HG03469 (cell line): ENCODE measurements at regions not wholly inside any gene's neighbourhood (a gene's known extent, or its start where the extent isn't known, plus 50 kb on each side); places are given as distances from the start of the nearest gene placed in this dataset.

Experiments used
- ATAC-seq: cut with Tn5 transposase; IDR thresholded peaks from one replicate; pipeline ENCODE4 v1.9.1; 2021; ENCODE audit warnings: mild to moderate bottlenecking, moderate library complexity, moderate number of reproducible peaks; ENCODE audit not compliant: unreplicated experiment

- no peak for ATAC-seq
Measured at GRCh38 chr2:43171789-43172188, 54.6 kb downstream of the ZFP36L2 start.

DNA sequence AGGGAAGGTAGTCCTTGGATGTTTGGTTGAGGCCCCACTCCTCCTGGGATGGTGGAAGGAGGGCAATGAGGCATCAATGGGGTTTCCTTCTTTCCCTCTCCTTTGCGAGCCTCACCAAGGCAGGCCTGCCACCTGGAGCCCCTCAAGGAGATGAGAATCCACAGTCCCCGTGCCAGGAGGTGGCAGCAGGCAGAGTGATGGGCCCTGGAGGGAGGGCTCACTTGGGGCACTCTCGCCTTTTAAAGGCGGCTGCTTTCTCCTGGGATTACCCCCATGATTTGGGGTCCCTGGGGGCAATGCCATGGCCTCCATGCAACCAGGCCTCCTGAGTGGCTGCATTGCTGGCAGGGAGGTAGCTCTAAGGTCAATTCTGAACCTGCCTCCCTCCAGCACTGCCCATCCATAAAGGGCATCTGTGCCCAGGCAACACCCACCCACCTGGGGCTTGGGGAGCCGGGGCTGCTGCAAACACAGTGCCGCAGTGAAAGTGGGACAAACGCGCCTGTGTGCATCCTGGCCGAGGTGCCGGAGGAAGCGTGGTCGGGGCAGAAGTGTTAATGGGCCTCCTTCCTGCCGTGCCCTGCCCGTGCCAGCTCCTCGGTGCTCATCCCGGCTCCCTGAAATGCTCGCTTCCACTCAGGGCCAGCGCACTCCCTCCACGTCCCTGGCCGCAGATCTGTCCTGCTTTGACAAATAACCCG, 55.9 kb downstream of the ZFP36L2 start:
- ATAC-seq: no peak

DNA sequence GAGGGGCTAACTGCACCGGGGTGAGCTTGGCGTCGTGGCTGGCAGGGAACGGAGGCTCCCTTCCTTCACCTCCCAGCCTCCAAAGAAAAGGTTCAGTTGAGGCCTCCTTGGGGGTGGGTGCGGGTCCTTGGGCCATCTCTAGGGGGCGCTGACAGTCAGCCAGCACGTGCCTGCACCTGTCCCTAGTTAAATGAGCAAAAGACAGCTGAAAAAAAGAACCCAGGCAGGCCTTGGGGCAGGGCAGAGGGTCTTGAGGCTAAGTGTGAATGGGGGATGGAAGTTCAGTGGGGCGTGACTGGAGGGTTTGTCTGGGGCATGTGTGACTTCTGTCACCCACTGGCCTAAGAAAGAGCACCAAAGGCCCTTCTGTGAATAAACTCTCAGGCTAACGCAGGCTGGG, 56.4 kb downstream of the ZFP36L2 start:
- no peak for ATAC-seq

DNA sequence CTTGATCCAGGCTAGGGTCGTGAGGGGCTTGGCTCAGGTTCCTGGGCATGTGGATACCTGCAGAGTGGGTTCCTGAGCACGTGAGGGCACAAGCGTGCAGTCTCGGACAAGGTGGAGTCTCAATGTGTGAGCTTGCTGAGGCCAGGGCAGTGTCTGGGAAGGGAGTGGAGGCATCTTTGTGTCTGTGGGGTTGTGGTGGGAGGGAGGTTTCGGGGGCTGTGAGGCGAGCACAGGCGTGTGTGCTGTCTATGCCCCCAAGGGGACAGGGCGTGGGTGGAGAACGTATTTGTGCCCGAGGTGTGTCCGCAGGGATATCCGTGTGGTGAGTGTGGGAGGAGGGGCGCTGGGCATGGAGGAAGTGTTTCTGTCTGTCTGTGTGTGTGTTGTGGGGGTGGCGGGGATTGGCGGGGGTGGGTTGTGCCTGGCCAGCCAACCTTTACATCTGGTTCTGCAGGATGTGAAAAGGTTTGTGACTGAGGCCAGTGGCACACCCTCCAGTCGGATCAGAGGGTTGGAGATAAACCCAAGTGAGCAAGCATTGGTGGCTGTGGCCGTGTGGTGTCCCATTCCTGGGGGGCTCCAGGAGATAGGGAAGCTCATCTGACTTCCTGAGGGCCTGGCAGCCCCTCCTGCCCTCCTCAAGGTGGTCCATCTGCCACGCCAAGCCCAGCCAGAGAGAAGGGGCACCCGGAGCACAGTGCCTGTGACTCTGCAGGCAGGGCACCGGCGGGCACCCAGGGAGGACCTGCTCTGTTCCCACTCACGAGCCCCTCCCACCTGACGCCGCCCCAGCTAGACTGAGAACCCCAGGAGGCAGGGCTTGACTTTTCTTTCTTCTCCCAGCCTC, 57.1 kb downstream of the ZFP36L2 start:
- no peak for ATAC-seq

DNA sequence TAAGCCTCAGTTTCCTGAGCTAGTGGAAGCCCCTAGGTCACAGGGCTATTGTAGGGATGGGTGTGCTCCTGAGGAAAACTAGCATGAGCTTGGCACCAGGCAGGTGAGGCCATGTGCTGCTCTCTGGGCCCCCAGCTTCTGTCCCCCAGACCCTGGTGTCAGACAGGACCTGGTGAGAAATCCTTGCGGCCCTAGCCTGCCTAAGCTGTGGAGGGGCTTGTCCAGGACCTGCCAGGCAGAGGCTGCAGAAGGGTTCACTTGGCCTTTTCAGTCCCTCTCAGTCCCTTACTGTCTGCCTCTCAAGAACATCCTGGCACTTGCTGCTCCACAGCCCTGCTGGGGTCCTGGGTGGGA, 58.4 kb downstream of the ZFP36L2 start:
- ATAC-seq: no peak

- ATAC-seq: no peak
Measured at GRCh38 chr2:43165378-43166069, 60.9 kb downstream of the ZFP36L2 start.

GRCh38 chr2:43164686-43165085, 61.7 kb downstream of the ZFP36L2 start:
- ATAC-seq: no peak

- no peak for ATAC-seq
Measured at GRCh38 chr2:43163584-43164270, 62.7 kb downstream of the ZFP36L2 start.

DNA sequence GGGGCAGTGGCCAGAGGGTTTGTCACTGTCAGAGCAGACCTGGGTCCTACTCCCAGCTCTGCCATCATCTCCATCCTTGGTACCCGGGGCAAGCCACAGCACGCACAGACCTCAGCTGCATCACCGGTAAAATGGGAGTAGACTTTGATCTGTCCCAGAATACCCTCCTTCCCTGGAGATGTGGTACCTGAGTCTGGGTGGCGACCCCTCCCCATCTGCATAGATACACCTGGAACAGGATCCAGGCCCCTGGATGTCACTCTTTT, 64.0 kb downstream of the ZFP36L2 start:
- no peak for ATAC-seq

GRCh38 chr2:43161650-43162510, 64.5 kb downstream of the ZFP36L2 start:
- ATAC-seq: no peak

DNA sequence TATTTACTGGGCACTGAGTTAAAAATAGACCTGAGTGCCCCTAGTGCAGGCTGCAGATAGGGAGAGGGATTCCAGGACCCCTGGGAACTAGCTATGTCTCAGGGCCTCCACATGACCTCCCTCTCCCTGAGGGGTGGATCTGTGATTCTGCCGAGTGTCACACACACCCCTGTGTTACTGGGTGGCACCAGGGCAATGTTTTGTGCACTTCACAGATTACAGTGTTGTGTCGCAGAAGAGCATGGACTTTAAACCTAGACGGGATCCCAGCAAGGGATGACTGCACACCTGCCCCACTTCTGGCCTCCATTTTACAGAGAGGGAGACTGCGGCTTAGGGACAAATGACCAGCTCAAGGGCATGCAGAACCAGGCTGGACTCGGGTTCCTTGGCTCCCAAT, 65.6 kb downstream of the ZFP36L2 start:
- no peak for ATAC-seq

DNA sequence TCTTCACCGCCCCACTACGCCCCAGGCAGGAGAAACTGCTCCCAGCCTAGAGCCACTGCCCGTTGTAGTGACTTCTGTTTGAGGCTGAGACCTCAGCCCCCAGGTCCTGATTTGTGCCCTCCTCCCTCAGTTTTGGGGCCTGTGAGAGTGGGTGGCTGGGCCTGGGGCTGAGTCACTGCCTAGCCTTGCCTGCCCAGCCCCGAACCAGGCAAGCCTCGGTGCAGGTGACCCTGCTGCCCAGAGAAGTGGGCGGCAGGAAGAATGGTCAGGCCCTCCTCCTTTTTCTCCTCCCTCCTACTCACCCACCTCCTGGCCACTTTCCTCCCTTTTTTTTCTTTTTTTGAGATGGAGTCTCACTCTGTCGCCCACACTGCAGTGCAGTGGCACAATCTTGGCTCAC, 66.6 kb downstream of the ZFP36L2 start:
- ATAC-seq: no peak

GRCh38 chr2:43158259-43158880, 68.0 kb downstream of the ZFP36L2 start:
- ATAC-seq: peak; percentile 4

DNA sequence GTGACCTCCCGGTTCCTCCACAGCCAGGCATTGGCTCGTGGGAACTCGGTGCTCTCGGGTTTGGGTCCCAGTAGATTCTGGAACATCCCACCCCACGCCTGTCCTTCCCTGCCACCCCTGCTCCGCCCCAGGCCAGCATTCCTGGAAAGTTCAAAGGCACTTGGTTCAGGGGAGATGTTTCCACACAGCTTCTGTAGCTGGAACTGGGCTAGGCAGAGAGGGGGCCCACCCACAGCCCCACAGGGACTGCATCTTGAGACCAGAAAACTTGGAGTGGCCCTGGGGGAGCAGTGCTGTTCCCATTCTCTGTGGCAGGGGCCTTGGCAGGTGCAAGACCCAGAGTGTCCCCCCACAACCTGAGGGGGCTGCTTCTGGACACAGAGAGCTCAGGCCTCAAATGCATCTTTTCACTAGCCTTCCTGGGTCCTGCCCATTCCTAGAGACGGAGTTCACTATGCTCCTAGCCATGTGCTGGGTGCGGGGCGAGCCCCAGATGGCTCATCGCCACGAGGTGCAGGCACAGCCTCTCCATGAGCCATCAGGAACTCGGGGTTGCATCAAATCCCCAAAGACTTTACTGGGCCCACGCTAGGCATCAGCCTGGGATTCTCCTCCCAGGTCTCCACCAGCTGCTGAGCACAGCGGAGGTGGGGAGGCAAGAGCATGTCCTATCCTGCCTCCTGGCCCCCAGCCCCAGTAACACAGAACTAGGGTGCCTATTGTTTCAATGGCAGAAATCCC, 68.7 kb downstream of the ZFP36L2 start:
- no peak for ATAC-seq

- ATAC-seq: no peak
Measured at GRCh38 chr2:43155851-43156411, 70.5 kb downstream of the ZFP36L2 start.

GRCh38 chr2:43154685-43155084, 71.7 kb downstream of the ZFP36L2 start:
- no peak for ATAC-seq

- ATAC-seq: no peak
Measured at GRCh38 chr2:43152741-43153647, 73.4 kb downstream of the ZFP36L2 start.

DNA sequence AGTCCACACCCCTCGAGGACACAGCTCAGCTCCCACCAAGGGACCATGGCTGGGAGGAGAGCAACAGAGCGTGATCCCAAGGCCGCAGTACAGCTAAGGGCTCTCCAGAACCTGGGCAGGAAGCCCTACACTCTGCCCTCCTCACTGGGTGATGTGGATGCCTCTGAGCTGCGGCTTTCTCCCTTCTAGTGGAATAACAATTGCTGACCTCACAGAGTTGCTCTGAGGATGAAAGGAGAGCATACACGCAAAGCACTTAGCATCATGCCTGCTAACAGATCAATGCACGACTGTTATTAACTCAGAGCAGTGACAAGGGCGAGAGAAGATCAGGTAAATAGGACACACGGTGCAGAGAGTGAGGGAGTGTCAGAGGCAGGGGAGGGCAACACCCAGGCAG, 74.2 kb downstream of the ZFP36L2 start:
- no peak for ATAC-seq
